ENCODE measurements at regions not wholly inside any gene's neighbourhood (a gene's known extent, or its start where the extent isn't known, plus 50 kb on each side); places are given as distances from the start of the nearest gene placed in this dataset.

DNA sequence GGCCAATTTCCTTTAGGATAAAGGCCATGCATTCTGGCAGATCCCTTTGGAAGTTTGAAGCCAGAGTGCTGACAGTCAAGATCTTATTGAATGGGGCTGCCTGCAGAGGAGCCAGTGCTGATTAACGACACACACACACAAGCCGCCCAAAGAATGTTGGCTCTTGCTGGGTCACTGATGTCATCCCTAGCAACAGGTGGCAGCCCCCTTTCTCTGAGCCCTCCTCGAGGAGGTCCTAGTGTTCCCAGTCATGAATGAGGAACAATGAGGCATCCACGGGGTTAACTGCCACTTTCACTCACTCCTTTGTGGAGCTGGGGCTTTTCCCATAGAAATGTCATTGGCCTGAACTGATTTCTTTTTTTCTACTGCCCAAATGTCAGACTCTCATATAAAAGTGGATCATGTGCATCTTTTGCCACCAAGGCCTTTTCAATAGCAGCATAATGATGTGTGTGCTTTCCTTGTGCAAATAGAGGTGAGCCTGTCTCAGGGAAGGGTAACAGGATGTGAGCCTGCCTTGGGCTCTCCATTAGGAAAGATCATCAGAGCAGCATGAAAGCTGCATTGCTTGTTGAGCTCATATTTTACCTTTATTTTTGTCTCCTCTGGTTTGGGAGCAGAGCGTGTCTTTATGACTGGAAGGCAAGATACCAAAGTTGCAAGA lies 301.8 kb upstream of the MTNR1B start:
- TF ChIP-seq, protein P1, sequence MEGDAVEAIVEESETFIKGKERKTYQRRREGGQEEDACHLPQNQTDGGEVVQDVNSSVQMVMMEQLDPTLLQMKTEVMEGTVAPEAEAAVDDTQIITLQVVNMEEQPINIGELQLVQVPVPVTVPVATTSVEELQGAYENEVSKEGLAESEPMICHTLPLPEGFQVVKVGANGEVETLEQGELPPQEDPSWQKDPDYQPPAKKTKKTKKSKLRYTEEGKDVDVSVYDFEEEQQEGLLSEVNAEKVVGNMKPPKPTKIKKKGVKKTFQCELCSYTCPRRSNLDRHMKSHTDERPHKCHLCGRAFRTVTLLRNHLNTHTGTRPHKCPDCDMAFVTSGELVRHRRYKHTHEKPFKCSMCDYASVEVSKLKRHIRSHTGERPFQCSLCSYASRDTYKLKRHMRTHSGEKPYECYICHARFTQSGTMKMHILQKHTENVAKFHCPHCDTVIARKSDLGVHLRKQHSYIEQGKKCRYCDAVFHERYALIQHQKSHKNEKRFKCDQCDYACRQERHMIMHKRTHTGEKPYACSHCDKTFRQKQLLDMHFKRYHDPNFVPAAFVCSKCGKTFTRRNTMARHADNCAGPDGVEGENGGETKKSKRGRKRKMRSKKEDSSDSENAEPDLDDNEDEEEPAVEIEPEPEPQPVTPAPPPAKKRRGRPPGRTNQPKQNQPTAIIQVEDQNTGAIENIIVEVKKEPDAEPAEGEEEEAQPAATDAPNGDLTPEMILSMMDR (IDR thresholded peaks at IDR 0.05; ENCODE audit: low read depth, low read length, missing input control) = no peak
- TF ChIP-seq RAD21 (IDR thresholded peaks at IDR 0.05) (no peak), SP1 (IDR thresholded peaks at IDR 0.05) (no peak), NR2F2 (IDR thresholded peaks at IDR 0.05) (no peak), HNF4G (IDR thresholded peaks at IDR 0.05) (no peak), GABPA (IDR thresholded peaks at IDR 0.05 in 1 of 2, conservative IDR thresholded peaks at IDR 0.05 in 1 of 2) (no peak), FOXA1 (IDR thresholded peaks at IDR 0.05) (no peak), FOXA2 (IDR thresholded peaks at IDR 0.05) (no peak), YY1 (IDR thresholded peaks at IDR 0.05) (no peak), EGR1 (IDR thresholded peaks at IDR 0.05; ENCODE audit: low read depth in 2 of 2) (no peak)
- TF ChIP-seq, protein P2, sequence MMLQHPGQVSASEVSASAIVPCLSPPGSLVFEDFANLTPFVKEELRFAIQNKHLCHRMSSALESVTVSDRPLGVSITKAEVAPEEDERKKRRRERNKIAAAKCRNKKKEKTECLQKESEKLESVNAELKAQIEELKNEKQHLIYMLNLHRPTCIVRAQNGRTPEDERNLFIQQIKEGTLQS (IDR thresholded peaks at IDR 0.05) = no peak
- TF ChIP-seq, protein P3, sequence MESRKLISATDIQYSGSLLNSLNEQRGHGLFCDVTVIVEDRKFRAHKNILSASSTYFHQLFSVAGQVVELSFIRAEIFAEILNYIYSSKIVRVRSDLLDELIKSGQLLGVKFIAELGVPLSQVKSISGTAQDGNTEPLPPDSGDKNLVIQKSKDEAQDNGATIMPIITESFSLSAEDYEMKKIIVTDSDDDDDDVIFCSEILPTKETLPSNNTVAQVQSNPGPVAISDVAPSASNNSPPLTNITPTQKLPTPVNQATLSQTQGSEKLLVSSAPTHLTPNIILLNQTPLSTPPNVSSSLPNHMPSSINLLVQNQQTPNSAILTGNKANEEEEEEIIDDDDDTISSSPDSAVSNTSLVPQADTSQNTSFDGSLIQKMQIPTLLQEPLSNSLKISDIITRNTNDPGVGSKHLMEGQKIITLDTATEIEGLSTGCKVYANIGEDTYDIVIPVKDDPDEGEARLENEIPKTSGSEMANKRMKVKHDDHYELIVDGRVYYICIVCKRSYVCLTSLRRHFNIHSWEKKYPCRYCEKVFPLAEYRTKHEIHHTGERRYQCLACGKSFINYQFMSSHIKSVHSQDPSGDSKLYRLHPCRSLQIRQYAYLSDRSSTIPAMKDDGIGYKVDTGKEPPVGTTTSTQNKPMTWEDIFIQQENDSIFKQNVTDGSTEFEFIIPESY (IDR thresholded peaks at IDR 0.05) = no peak

All from liver (tissue), 3 donors.